Activated CD4-positive, alpha-beta T cell treated with anti-CD3 and anti-CD28 coated beads for 4 hours (primary cell): ENCODE measurements at regions not wholly inside any gene's neighbourhood (a gene's known extent, or its start where the extent isn't known, plus 50 kb on each side); places are given as distances from the start of the nearest gene placed in this dataset.
"Not testable (repeated sequence)": the region's sequence is repeated elsewhere in the genome, so short reads cannot be mapped to it uniquely, and the experiment has no call there.

ENCODE experiments used
- DNase-seq, 2 donors: peaks; one replicate each; pipeline ENCODE4 v3.0.0-alpha.2; 2020

- DNase-seq, result no peak
These were observed 85.7 kb downstream of the SUCLG1 start for GRCh38 chr2:84373391-84373790.

- no peak for DNase-seq
These were observed 96.5 kb downstream of the SUCLG1 start for GRCh38 chr2:84362541-84362940.

GRCh38 chr2:84338069-84338468 is 121.0 kb downstream of the SUCLG1 start:
- no peak for DNase-seq

- no peak for DNase-seq
These were observed 131.3 kb downstream of the SUCLG1 start for GRCh38 chr2:84327645-84328249.

- no peak for DNase-seq
These were observed 132.1 kb downstream of the SUCLG1 start for GRCh38 chr2:84326831-84327432.

GRCh38 chr2:84323890-84324289 is 135.2 kb downstream of the SUCLG1 start:
- no peak for DNase-seq

GRCh38 chr2:84320940-84321339 is 138.1 kb downstream of the SUCLG1 start:
- no peak for DNase-seq

- DNase-seq, result no peak
These were observed 139.5 kb downstream of the SUCLG1 start for GRCh38 chr2:84319581-84319980.

GRCh38 chr2:84317135-84317534 is 141.9 kb downstream of the SUCLG1 start:
- no peak for DNase-seq

- DNase-seq, result peak; percentile 65 to 76
These were observed 144.2 kb downstream of the SUCLG1 start for GRCh38 chr2:84314901-84315330.

- DNase-seq, result no peak
These were observed 144.8 kb downstream of the SUCLG1 start for GRCh38 chr2:84314250-84314649.

- no peak for DNase-seq
These were observed 149.8 kb downstream of the SUCLG1 start for GRCh38 chr2:84309281-84309680.

- no peak for DNase-seq
These were observed 152.7 kb downstream of the SUCLG1 start for GRCh38 chr2:84306361-84306760.

GRCh38 chr2:84302513-84303412 is 156.3 kb downstream of the SUCLG1 start:
- DNase-seq, result peak; percentile 9 to 17

GRCh38 chr2:84301717-84302116 is 157.4 kb downstream of the SUCLG1 start:
- no peak for DNase-seq

GRCh38 chr2:84300696-84301029 is 158.4 kb downstream of the SUCLG1 start:
- DNase-seq, result no peak

- not testable (repeated sequence) for DNase-seq
These were observed 158.9 kb downstream of the SUCLG1 start for GRCh38 chr2:84300001-84300695.

GRCh38 chr2:84299211-84299775 is 159.8 kb downstream of the SUCLG1 start:
- no peak for DNase-seq

GRCh38 chr2:84297155-84297554 is 161.9 kb downstream of the SUCLG1 start:
- DNase-seq, result no peak

- no peak for DNase-seq
These were observed 165.2 kb downstream of the SUCLG1 start for GRCh38 chr2:84293791-84294380.

GRCh38 chr2:84292545-84292944 is 166.5 kb downstream of the SUCLG1 start:
- no peak for DNase-seq

GRCh38 chr2:84290537-84290936 is 168.5 kb downstream of the SUCLG1 start:
- no peak for DNase-seq

GRCh38 chr2:84288293-84288692 is 170.8 kb downstream of the SUCLG1 start:
- DNase-seq, result no peak
